BE2C (cell line): ENCODE measurements at regions not wholly inside any gene's neighbourhood (a gene's known extent, or its start where the extent isn't known, plus 50 kb on each side); places are given as distances from the start of the nearest gene placed in this dataset.
"Not testable (repeated sequence)": the region's sequence is repeated elsewhere in the genome, so short reads cannot be mapped to it uniquely, and the experiment has no call there.

Experiments
- DNase-seq: peaks from one replicate; pipeline ENCODE4 v3.0.0-alpha.2; 2020
- H3K27me3 ChIP-seq: fragments of 250-450 bp; sonication (Bioruptor Pico); 2 replicates; pipeline ENCODE4 v1.5.1; 2020; ENCODE audit warnings: mild to moderate bottlenecking
- H3K36me3 ChIP-seq: fragments of 250-450 bp; sonication (Bioruptor Pico); 2 replicates; pipeline ENCODE4 v1.5.1; 2020; ENCODE audit warnings: mild to moderate bottlenecking
- H3K4me1 ChIP-seq: fragments of 250-450 bp; sonication (Bioruptor Pico); 2 replicates; pipeline ENCODE4 v1.5.1; 2020
- H3K4me3 ChIP-seq: 2 replicates; pipeline ENCODE4 v1.5.1; 2011; ENCODE audit warnings: low read depth, low read length
- H3K9me3 ChIP-seq: fragments of 250-450 bp; sonication (Bioruptor Pico); 2 replicates; pipeline ENCODE4 v1.5.1; 2020
- CTCF ChIP-seq: IDR thresholded peaks from 2 replicates; pipeline ENCODE4 v1.5.1; 2012; ENCODE audit warnings: mild to moderate bottlenecking, low read depth, low read length

GRCh38 chr1:9466780-9467758 lies 72.2 kb upstream of the SLC25A33 start:
- Histone ChIP-seq H3K9me3 (no peaks in the 10 kb centered on the region), H3K4me1 (no peaks in the 10 kb centered on the region), H3K27me3 (no peaks in the 10 kb centered on the region), H3K36me3 (no peaks in the 10 kb centered on the region), H3K4me3 (no peak overlapping the region)
- no peak for TF ChIP-seq CTCF
- DNase-seq: no peak

- H3K9me3 ChIP-seq, H3K27me3 ChIP-seq, H3K36me3 ChIP-seq, H3K4me1 ChIP-seq, H3K4me3 ChIP-seq, DNase-seq: not testable (repeated sequence)
Observed at GRCh38 chr1:9469882-9470281, 69.4 kb upstream of the SLC25A33 start.

GRCh38 chr1:9471679-9472078 lies 67.6 kb upstream of the SLC25A33 start:
- no peaks in the 10 kb centered on the region for H3K4me1 ChIP-seq
- no peaks in the 10 kb centered on the region for H3K27me3 ChIP-seq
- TF ChIP-seq CTCF: no peak
- H3K9me3 ChIP-seq: no peaks in the 10 kb centered on the region
- no peak overlapping the region for H3K4me3 ChIP-seq
- no peaks in the 10 kb centered on the region for H3K36me3 ChIP-seq
- no peak for DNase-seq

GRCh38 chr1:9472386-9473031 lies 66.8 kb upstream of the SLC25A33 start:
- H3K9me3 ChIP-seq: no peaks in the 10 kb centered on the region
- no peak for TF ChIP-seq CTCF
- no peaks in the 10 kb centered on the region for H3K4me1 ChIP-seq
- H3K27me3 ChIP-seq: no peaks in the 10 kb centered on the region
- H3K4me3 ChIP-seq: no peak overlapping the region
- DNase-seq: no peak
- no peaks in the 10 kb centered on the region for H3K36me3 ChIP-seq

GRCh38 chr1:9473032-9473807 lies 66.0 kb upstream of the SLC25A33 start:
- Histone ChIP-seq H3K4me3 (no peak overlapping the region), H3K27me3 (no peaks in the 10 kb centered on the region), H3K4me1 (no peaks in the 10 kb centered on the region), H3K36me3 (no peaks in the 10 kb centered on the region), H3K9me3 (no peaks in the 10 kb centered on the region)
- no peak for DNase-seq
- TF ChIP-seq CTCF: no peak

GRCh38 chr1:9475061-9475627 lies 64.1 kb upstream of the SLC25A33 start:
- Histone ChIP-seq H3K36me3 (no peaks in the 10 kb centered on the region), H3K27me3 (no peaks in the 10 kb centered on the region), H3K4me3 (no peak overlapping the region), H3K9me3 (no peaks in the 10 kb centered on the region), H3K4me1 (no peaks in the 10 kb centered on the region)
- no peak for DNase-seq
- no peak for TF ChIP-seq CTCF
